VCaP (cell line): ENCODE measurements at regions not wholly inside any gene's neighbourhood (a gene's known extent, or its start where the extent isn't known, plus 50 kb on each side); places are given as distances from the start of the nearest gene placed in this dataset.
"Not testable (repeated sequence)": the region's sequence is repeated elsewhere in the genome, so short reads cannot be mapped to it uniquely, and the experiment has no call there.

Experiments used
- H3K27ac ChIP-seq: fragments of 450-650 bp; 2 replicates; pipeline ENCODE4 v1.5.1; 2017

GRCh38 chr15:22282794-22283533, 175.7 kb upstream of the GOLGA6L22 start:
- not testable (repeated sequence) for H3K27ac ChIP-seq

GRCh38 chr15:22284795-22285420, 173.8 kb upstream of the GOLGA6L22 start:
- H3K27ac ChIP-seq, result not testable (repeated sequence)

DNA sequence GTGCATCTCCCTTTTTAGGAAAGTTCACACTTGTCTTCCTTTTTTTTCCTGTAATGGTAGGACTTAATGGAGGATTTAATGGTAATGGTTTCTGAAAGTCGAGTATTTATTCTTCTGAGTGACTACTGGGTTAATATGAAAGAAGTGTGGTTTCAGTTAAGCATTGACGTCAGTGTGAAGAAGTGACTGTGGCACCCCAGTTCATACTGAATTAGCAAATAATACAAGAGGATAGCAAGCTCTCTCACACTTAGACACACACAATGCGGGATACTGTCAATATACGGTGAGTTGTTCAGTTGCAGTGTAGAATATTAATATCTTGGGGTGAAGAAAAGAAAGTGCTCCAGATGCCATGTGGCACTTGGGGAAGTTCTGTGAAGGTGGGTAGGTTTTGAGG, 167.6 kb upstream of the GOLGA6L22 start:
- not testable (repeated sequence) for H3K27ac ChIP-seq

GRCh38 chr15:22303112-22303511, 155.6 kb upstream of the GOLGA6L22 start:
- H3K27ac ChIP-seq, result not testable (repeated sequence)
